DMS153 (cell line): ENCODE measurements at regions not wholly inside any gene's neighbourhood (a gene's known extent, or its start where the extent isn't known, plus 50 kb on each side); places are given as distances from the start of the nearest gene placed in this dataset.
"Not testable (repeated sequence)": the region's sequence is repeated elsewhere in the genome, so short reads cannot be mapped to it uniquely, and the experiment has no call there.

Experiments used
- DNase-seq: peaks from one replicate; lab custom pipeline; 2025; lab: John Stamatoyannopoulos, UW

DNA sequence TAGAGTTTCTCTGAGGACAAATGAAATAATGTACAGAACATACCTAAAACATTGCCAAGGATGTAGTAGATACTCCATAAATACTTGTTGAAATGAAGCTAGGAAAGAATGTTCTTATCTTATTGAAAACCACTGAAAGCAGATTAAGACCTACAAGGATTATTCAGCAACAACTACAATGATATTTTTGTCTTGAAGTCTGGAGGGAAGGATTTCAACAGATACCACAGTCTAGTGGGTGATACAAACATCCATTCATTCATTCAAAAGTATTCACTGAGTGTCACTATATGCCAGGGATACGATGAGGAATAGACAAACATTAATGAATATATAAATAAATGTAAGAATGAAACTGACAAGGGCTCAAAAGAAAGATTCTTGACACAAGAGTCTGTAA, 74.7 kb upstream of the THBS1 start:
- no peak for DNase-seq

DNA sequence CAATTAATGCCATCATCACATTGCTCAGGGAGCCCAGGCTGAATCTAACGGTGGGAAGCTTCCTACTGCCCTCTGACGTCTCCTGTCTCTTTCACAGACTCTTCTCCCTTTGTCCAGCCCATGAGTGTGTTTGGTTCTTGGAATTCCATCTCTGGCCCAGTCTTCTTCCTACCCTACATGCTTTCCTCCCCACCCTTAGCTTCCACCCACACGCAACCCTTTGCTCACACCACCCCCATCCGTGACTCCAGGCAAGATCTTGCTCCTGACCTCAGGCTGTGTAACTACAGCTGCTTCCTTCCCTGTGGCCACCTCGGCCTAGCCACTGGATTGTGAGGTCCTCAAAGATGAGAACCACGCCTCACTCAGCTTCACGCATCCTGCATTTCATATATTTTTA, 72.3 kb upstream of the THBS1 start:
- no peak for DNase-seq

DNA sequence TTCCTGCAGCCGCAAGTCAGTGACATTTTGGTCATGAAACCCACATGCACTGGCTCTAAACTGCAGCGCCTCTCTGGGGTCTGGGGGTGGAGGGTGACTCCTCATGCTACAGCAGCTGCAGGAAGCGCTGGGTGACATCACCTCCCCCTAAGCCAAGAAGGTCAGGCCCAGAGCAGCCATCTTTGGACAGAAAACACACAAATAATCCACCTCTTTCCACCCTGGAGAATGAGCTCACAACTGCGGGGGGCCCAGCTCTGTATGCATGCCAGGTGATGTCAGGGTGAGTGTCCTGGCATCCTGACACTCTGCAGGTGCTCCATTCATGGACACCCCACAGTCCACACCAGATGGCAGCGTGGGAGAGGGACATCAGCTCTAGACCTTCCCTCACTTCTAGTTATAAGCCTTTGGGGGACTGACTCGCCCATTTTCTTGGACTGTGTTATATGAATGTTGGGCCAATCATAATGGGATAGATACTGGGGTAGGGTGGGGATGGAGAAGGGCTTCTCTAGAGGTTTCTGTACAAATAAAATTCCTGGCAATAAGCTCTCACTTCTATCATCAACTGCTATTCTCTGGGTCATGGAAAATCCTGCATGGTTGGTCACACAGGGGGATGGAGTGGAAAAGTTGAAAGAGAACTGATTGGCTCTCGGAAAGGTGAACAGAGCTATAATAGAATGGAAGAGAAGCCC, 70.7 kb upstream of the THBS1 start:
- DNase-seq: no peak

DNA sequence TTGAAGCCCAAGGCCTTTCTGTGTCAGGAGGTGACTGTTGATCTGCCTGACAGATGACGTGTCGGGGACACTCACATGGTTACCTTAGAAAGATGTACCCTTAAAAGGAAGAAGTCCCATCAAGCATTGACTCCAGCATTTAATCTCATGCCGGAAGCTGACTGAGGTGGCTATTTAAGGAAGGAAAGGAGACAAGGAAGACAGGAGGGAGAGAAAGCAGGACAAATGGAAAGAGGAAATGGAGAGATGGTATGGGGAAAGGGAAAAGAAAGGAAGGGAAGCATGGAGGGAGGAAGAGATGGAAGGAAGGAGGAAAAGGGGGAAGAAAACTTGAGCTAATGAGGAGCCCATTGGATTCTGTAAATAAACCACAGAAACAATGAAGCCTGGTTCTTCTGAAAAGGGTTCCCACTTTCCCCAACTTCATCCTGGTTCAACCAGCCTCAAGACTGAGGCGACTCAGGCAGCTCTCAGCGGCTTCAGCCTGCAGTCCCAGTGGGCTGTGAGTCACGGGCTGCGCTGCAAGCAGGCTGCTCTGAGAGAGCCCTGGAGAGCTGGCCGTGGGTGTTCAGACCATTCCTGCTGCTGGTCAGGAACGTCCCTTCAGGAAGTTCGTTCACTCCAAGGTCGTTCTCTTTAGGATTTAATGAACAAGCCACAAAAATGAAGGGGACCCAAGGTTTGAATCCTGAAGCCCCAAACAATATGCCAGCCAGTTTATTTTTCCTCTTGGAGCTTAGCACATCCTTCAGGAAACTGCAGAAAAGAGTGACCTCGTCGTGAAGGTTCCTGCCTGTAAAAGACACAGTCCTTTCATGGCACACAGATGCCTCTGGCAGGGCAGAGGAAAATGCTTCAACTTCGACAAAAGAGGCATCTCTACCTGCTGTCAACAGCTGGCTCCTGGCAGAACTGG, 69.6 kb upstream of the THBS1 start:
- DNase-seq: no peak

DNA sequence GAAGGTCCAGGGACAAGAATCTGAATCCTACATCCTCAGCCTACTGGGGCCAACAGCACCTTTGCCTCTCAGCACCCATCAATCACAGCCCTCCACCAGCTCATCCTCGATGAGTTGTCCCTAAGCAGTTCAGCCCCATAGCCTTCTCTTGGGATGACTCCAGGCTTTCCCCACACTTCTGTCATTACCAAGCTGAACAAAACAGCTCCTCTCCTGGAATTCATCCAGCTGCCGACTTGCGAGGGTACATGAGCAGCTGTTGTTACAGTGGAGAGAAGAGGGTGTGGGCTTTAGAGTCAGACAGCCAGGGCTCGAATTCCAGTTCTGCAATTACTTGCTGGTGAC, 69.0 kb upstream of the THBS1 start:
- no peak for DNase-seq

DNA sequence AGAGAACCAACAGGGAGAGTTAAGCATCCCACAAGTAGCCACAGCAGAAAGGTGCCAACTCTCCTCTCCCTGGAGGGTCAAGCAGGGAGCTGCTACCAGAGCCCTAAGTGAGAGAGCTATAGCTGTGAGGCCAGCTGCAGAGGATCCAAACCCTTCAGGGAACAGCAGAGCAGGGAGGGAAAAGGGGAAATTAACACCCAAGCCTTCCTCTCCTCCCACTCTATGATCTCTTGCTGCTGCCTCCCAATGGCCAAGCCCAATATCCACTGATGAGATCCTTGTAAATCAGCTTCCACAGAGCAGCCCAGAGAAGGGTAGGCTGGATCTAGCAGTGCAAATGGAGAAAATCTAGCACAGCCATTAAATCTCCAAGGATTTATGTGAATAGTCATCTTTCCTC, 68.2 kb upstream of the THBS1 start:
- no peak for DNase-seq

DNA sequence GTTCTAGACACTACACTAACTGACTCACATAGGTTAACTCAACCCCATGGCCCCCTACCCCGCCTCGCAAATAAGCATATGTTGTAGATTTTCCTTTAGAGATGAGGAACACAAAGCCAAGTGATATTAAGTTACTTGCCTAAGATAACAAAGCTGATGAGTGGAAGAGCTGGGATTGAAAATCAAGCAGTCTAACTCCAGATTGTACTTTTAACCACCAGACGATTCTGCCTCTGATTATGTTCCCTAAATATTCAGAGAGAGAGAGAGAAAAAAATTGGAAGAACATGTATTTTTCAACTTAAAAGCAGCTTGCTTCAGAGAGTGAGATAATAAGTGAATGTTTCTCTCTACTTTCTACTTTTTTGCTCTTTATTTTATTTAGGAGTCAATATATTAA, 66.9 kb upstream of the THBS1 start:
- no peak for DNase-seq

DNA sequence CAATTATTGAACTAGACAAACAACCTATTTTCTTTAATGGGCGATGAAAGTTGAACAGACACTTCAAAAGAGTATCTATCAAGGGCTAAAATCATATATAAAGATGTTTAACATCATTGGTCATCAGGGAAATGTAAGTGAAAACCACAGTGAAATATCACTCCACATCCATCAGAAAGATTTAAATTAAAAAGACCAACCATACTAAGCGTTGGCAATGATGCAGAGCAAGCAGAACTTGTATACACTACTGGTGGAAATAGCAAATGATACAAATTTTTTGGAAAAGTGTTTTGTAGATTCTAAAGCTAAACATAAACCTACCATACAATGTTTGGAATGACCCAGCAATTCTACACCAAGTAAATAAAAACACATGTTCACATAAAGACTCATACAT, 65.9 kb upstream of the THBS1 start:
- DNase-seq: no peak

DNA sequence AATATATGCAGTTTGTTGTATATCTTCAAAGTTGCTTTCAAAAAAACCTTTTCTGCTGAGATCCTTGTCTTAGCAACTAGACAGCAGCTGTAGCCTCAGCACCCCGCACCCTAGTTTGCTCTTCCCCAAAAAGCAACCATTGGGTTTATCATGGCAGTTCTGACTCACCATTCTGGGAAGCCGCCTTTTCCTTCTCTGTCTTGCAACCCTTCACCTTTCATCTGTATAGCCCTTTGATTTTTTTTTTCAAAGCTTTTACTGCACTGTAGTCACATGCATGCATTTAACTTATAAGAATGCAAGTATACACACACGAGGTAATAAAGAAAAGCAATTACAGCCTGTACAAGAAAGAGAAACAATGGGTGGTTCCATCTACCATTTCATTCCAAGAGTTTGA, 65.1 kb upstream of the THBS1 start:
- no peak for DNase-seq

DNA sequence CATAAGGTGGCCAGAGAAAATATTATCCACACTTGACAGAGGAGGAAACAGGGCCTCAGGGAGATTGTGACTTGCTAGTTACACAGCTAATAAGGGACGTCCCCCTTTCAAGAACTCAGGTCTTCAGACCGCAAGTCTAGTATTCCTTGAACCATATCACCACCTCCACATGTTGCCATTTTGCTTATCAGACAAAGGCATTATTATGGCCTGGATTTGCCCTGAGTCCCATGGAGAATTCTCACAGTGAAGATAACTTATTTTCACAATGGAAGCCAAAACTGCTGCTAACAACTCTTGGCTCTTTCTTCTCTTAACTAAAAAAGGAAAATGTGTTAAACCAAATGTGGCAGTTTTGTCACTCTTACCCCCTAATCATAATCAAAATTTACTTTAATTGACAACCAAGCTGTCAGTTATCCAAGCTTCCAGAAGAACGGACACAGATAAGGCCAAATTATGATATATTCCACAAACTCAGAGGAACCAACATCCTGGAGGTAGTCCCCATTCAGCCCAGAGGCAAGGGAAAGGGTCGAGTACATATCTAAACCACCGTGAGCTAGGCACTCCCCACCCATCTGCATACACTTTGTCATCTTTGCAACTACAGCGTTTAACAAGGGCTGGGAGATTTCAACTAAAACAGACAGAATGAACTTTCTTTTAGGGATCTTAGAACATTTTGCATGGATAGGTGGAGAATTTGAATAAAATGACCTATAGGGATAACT, 63.6 kb upstream of the THBS1 start:
- no peak for DNase-seq

DNA sequence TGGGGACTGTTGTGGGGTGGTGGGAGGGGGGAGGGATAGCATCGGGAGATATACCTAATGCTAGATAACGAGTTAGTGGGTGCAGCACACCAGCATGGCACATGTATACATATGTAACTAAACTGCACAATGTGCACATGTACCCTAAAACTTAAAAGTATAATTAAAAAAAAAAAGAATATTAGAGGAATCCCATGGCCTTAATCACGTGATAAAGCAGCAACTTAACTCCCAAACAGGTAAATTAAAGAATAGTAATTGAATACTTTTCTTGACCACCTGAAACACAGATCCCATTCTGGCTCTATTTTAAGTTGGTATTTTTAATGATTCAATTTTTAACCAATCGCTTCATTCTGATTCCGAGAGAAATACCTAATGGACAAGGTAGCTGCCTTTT, 56.9 kb upstream of the THBS1 start:
- not testable (repeated sequence) for DNase-seq

DNA sequence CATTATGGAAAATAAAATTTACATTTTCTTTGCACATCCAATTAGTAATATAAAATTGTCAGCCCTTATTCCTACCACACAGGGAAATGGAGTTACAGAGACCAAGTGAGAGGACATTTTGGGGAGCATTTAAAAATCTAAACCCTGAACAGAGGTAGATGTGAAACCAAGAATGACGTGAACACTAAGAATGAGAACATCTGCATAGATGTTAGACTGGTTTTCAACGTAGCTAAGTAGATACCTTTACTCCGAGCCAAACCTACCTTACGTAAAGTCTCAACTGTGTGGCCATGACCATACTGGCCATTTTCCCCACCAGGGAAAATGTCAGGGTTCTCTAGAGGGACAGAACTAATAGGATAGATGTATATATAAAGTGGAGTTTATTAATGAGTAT, 51.4 kb upstream of the THBS1 start:
- DNase-seq: no peak

DNA sequence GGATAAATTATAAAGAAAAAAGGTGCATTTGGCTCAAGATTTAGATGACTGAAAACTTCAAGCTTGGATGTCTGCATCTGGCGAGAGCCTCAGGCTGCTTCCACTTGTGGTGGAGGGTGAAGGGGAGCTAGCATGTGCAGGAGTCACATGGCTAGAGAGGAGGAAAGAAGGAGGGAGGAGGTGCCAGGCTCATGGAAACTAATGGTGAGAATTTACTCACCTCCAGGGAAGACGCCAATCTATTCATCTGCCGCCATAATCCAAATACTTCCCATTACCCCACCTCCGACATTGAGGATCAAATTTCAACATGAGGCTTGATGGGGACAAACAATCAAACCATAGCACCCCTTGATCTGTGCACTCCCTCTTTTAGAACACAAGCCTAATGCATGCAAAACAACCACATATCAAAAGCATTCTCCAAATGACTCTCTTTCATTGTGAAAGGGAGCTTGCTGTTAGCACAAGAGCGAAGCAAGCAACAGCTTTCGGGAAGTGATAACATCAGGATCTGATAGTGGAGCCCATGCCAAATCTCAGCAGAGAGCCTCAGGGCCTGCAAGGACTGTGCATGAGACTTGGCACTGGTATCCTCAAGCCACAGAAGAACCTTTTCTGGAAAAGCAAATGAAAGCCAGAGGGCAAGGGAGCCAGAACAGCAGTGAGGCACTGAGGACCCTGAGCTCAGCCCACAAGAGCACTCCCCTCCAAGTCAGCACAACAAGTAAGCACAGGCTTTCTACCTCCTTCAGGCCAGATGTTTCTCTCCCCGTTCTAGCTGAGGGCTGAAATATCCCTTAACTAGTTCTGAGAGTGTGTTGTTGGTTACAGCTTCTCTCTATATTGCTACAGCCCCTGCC, 50.2 kb upstream of the THBS1 start:
- peak; percentile 34 for DNase-seq
